ENCODE measurements at regions not wholly inside any gene's neighbourhood (a gene's known extent, or its start where the extent isn't known, plus 50 kb on each side); places are given as distances from the start of the nearest gene placed in this dataset.

- Histone ChIP-seq H3K9me3 (ENCODE audit: control insufficient read depth in 1 of 2, low read length in 2 of 2) (no peaks in the 10 kb centered on the region), H3K27me3 (ENCODE audit: low read depth, low read length) (no peaks in the 10 kb centered on the region), H3K4me1 (ENCODE audit: control insufficient read depth in 1 of 2, insufficient read depth in 2 of 2, low read length in 2 of 2) (no peaks in the 10 kb centered on the region), H3K4me3 (ENCODE audit: low read depth in 1 of 2, low read length in 2 of 2) (no peak overlapping the region), H3K36me3 (ENCODE audit: control insufficient read depth in 1 of 2, insufficient read depth in 2 of 2, low read length in 2 of 2) (no peaks in the 10 kb centered on the region), H3K27ac (ENCODE audit: low read length) (no peak overlapping the region)
These were observed 364.8 kb upstream of the GALNTL6 start for GRCh38 chr4:171448358-171448757.

- Histone ChIP-seq H3K36me3 (ENCODE audit: control insufficient read depth in 1 of 2, insufficient read depth in 2 of 2, low read length in 2 of 2) (no peaks in the 10 kb centered on the region), H3K4me1 (ENCODE audit: control insufficient read depth in 1 of 2, insufficient read depth in 2 of 2, low read length in 2 of 2) (no peaks in the 10 kb centered on the region), H3K27me3 (ENCODE audit: low read depth, low read length) (no peaks in the 10 kb centered on the region), H3K4me3 (ENCODE audit: low read depth in 1 of 2, low read length in 2 of 2) (no peak overlapping the region), H3K9me3 (ENCODE audit: control insufficient read depth in 1 of 2, low read length in 2 of 2) (no peaks in the 10 kb centered on the region), H3K27ac (ENCODE audit: low read length) (no peak overlapping the region)
These were observed 371.8 kb upstream of the GALNTL6 start for GRCh38 chr4:171441300-171441941.

- Histone ChIP-seq H3K36me3 (ENCODE audit: control insufficient read depth in 1 of 2, insufficient read depth in 2 of 2, low read length in 2 of 2) (no peaks in the 10 kb centered on the region), H3K27me3 (ENCODE audit: low read depth, low read length) (no peaks in the 10 kb centered on the region), H3K4me3 (ENCODE audit: low read depth in 1 of 2, low read length in 2 of 2) (no peak overlapping the region), H3K4me1 (ENCODE audit: control insufficient read depth in 1 of 2, insufficient read depth in 2 of 2, low read length in 2 of 2) (no peaks in the 10 kb centered on the region), H3K9me3 (ENCODE audit: control insufficient read depth in 1 of 2, low read length in 2 of 2) (no peaks in the 10 kb centered on the region), H3K27ac (ENCODE audit: low read length) (no peak overlapping the region)
These were observed 379.5 kb upstream of the GALNTL6 start for GRCh38 chr4:171433674-171434073.

- Histone ChIP-seq H3K27ac (ENCODE audit: low read length) (no peak overlapping the region), H3K27me3 (ENCODE audit: low read depth, low read length) (no peaks in the 10 kb centered on the region), H3K4me3 (ENCODE audit: low read depth in 1 of 2, low read length in 2 of 2) (no peak overlapping the region), H3K4me1 (ENCODE audit: control insufficient read depth in 1 of 2, insufficient read depth in 2 of 2, low read length in 2 of 2) (no peaks in the 10 kb centered on the region), H3K36me3 (ENCODE audit: control insufficient read depth in 1 of 2, insufficient read depth in 2 of 2, low read length in 2 of 2) (no peaks in the 10 kb centered on the region), H3K9me3 (ENCODE audit: control insufficient read depth in 1 of 2, low read length in 2 of 2) (no peaks in the 10 kb centered on the region)
These were observed 380.7 kb upstream of the GALNTL6 start for GRCh38 chr4:171432536-171432935.

- H3K27me3 ChIP-seq (ENCODE audit: low read depth, low read length) = no peaks in the 10 kb centered on the region
- H3K4me3 ChIP-seq (ENCODE audit: low read depth in 1 of 2, low read length in 2 of 2) = no peak overlapping the region
- no peaks in the 10 kb centered on the region for H3K36me3 ChIP-seq (ENCODE audit: control insufficient read depth in 1 of 2, insufficient read depth in 2 of 2, low read length in 2 of 2)
- no peaks in the 10 kb centered on the region for H3K4me1 ChIP-seq (ENCODE audit: control insufficient read depth in 1 of 2, insufficient read depth in 2 of 2, low read length in 2 of 2)
- H3K9me3 ChIP-seq (ENCODE audit: control insufficient read depth in 1 of 2, low read length in 2 of 2) = no peaks in the 10 kb centered on the region
- H3K27ac ChIP-seq (ENCODE audit: low read length) = no peak overlapping the region
These were observed 382.7 kb upstream of the GALNTL6 start for GRCh38 chr4:171430495-171430894.

- Histone ChIP-seq H3K4me1 (ENCODE audit: control insufficient read depth in 1 of 2, insufficient read depth in 2 of 2, low read length in 2 of 2) (no peaks in the 10 kb centered on the region), H3K27ac (ENCODE audit: low read length) (no peak overlapping the region), H3K36me3 (ENCODE audit: control insufficient read depth in 1 of 2, insufficient read depth in 2 of 2, low read length in 2 of 2) (no peaks in the 10 kb centered on the region)
These were observed 416.0 kb upstream of the GALNTL6 start for GRCh38 chr4:171397175-171397574.

GRCh38 chr4:171390626-171391025 is 422.6 kb upstream of the GALNTL6 start:
- Histone ChIP-seq H3K27me3 (ENCODE audit: low read depth, low read length) (no peaks in the 10 kb centered on the region), H3K27ac (ENCODE audit: low read length) (no peak overlapping the region), H3K9me3 (ENCODE audit: control insufficient read depth in 1 of 2, low read length in 2 of 2) (no peaks in the 10 kb centered on the region), H3K36me3 (ENCODE audit: control insufficient read depth in 1 of 2, insufficient read depth in 2 of 2, low read length in 2 of 2) (no peaks in the 10 kb centered on the region), H3K4me3 (ENCODE audit: low read depth in 1 of 2, low read length in 2 of 2) (no peak overlapping the region), H3K4me1 (ENCODE audit: control insufficient read depth in 1 of 2, insufficient read depth in 2 of 2, low read length in 2 of 2) (no peaks in the 10 kb centered on the region)

More at GRCh38 chr4:171397175-171397574, 416.0 kb upstream of the GALNTL6 start:
- Histone ChIP-seq H3K27me3 (ENCODE audit: low read depth, low read length) (no peaks in the 10 kb centered on the region), H3K4me3 (ENCODE audit: low read depth in 1 of 2, low read length in 2 of 2) (no peak overlapping the region), H3K9me3 (ENCODE audit: control insufficient read depth in 1 of 2, low read length in 2 of 2) (no peaks in the 10 kb centered on the region)

- H3K27ac ChIP-seq (ENCODE audit: low read length) = no peak overlapping the region
- H3K4me3 ChIP-seq (ENCODE audit: low read depth in 1 of 2, low read length in 2 of 2) = no peak overlapping the region
- no peaks in the 10 kb centered on the region for H3K27me3 ChIP-seq (ENCODE audit: low read depth, low read length)
- no peaks in the 10 kb centered on the region for H3K36me3 ChIP-seq (ENCODE audit: control insufficient read depth in 1 of 2, insufficient read depth in 2 of 2, low read length in 2 of 2)
- H3K9me3 ChIP-seq (ENCODE audit: control insufficient read depth in 1 of 2, low read length in 2 of 2) = no peaks in the 10 kb centered on the region
- no peaks in the 10 kb centered on the region for H3K4me1 ChIP-seq (ENCODE audit: control insufficient read depth in 1 of 2, insufficient read depth in 2 of 2, low read length in 2 of 2)
These were observed 434.9 kb upstream of the GALNTL6 start for GRCh38 chr4:171378323-171378722.

- Histone ChIP-seq H3K27ac (ENCODE audit: low read length) (no peak overlapping the region), H3K36me3 (ENCODE audit: control insufficient read depth in 1 of 2, insufficient read depth in 2 of 2, low read length in 2 of 2) (no peaks in the 10 kb centered on the region), H3K4me1 (ENCODE audit: control insufficient read depth in 1 of 2, insufficient read depth in 2 of 2, low read length in 2 of 2) (no peaks in the 10 kb centered on the region), H3K4me3 (ENCODE audit: low read depth in 1 of 2, low read length in 2 of 2) (no peak overlapping the region), H3K9me3 (ENCODE audit: control insufficient read depth in 1 of 2, low read length in 2 of 2) (no peaks in the 10 kb centered on the region), H3K27me3 (ENCODE audit: low read depth, low read length) (no peaks in the 10 kb centered on the region)
These were observed 436.5 kb upstream of the GALNTL6 start for GRCh38 chr4:171376724-171377123.

GRCh38 chr4:171353535-171353934 is 459.7 kb upstream of the GALNTL6 start:
- H3K4me3 ChIP-seq (ENCODE audit: low read depth in 1 of 2, low read length in 2 of 2) = no peak overlapping the region
- H3K27me3 ChIP-seq (ENCODE audit: low read depth, low read length) = no peaks in the 10 kb centered on the region
- H3K27ac ChIP-seq (ENCODE audit: low read length) = no peak overlapping the region
- no peaks in the 10 kb centered on the region for H3K4me1 ChIP-seq (ENCODE audit: control insufficient read depth in 1 of 2, insufficient read depth in 2 of 2, low read length in 2 of 2)
- no peaks in the 10 kb centered on the region for H3K36me3 ChIP-seq (ENCODE audit: control insufficient read depth in 1 of 2, insufficient read depth in 2 of 2, low read length in 2 of 2)
- H3K9me3 ChIP-seq (ENCODE audit: control insufficient read depth in 1 of 2, low read length in 2 of 2) = no peaks in the 10 kb centered on the region

GRCh38 chr4:171348090-171348489 is 465.1 kb upstream of the GALNTL6 start:
- H3K27ac ChIP-seq (ENCODE audit: low read length) = no peak overlapping the region
- H3K27me3 ChIP-seq (ENCODE audit: low read depth, low read length) = no peaks in the 10 kb centered on the region
- no peak overlapping the region for H3K4me3 ChIP-seq (ENCODE audit: low read depth in 1 of 2, low read length in 2 of 2)
- H3K9me3 ChIP-seq (ENCODE audit: control insufficient read depth in 1 of 2, low read length in 2 of 2) = no peaks in the 10 kb centered on the region
- H3K4me1 ChIP-seq (ENCODE audit: control insufficient read depth in 1 of 2, insufficient read depth in 2 of 2, low read length in 2 of 2) = no peaks in the 10 kb centered on the region
- H3K36me3 ChIP-seq (ENCODE audit: control insufficient read depth in 1 of 2, insufficient read depth in 2 of 2, low read length in 2 of 2) = no peaks in the 10 kb centered on the region

- Histone ChIP-seq H3K27me3 (ENCODE audit: low read depth, low read length) (no peaks in the 10 kb centered on the region), H3K4me3 (ENCODE audit: low read depth in 1 of 2, low read length in 2 of 2) (no peak overlapping the region), H3K36me3 (ENCODE audit: control insufficient read depth in 1 of 2, insufficient read depth in 2 of 2, low read length in 2 of 2) (no peaks in the 10 kb centered on the region), H3K4me1 (ENCODE audit: control insufficient read depth in 1 of 2, insufficient read depth in 2 of 2, low read length in 2 of 2) (no peaks in the 10 kb centered on the region), H3K9me3 (ENCODE audit: control insufficient read depth in 1 of 2, low read length in 2 of 2) (no peaks in the 10 kb centered on the region), H3K27ac (ENCODE audit: low read length) (no peak overlapping the region)
These were observed 470.6 kb upstream of the GALNTL6 start for GRCh38 chr4:171342646-171343045.

Measured in muscle layer of duodenum (tissue), 2 donors.